Gastroesophageal sphincter (tissue), 3 donors: ENCODE measurements at regions not wholly inside any gene's neighbourhood (a gene's known extent, or its start where the extent isn't known, plus 50 kb on each side); places are given as distances from the start of the nearest gene placed in this dataset.

Source experiments
- POLR2A ChIP-seq, 2 donors: fragments of 450-650 bp; IDR thresholded peaks; one replicate each; pipeline ENCODE4 v1.6.1; 2017; ENCODE audit warnings: antibody characterized with exemption in 2 of 2, mild to moderate bottlenecking in 2 of 2, moderate library complexity in 1 of 2
- TF ChIP-seq, protein P1 (sequence below), 4 experiments: fragments of 200-600 bp in 2 of 4; fragments of 450-650 bp in 2 of 4; sonication (generic) in 1 of 4; IDR thresholded peaks; one replicate each; pipeline ENCODE4 v1.5.1; 2017 to 2019; ENCODE audit warnings: antibody characterized with exemption in 4 of 4, mild to moderate bottlenecking in 2 of 4, moderate library complexity in 2 of 4

- TF ChIP-seq, protein P1, sequence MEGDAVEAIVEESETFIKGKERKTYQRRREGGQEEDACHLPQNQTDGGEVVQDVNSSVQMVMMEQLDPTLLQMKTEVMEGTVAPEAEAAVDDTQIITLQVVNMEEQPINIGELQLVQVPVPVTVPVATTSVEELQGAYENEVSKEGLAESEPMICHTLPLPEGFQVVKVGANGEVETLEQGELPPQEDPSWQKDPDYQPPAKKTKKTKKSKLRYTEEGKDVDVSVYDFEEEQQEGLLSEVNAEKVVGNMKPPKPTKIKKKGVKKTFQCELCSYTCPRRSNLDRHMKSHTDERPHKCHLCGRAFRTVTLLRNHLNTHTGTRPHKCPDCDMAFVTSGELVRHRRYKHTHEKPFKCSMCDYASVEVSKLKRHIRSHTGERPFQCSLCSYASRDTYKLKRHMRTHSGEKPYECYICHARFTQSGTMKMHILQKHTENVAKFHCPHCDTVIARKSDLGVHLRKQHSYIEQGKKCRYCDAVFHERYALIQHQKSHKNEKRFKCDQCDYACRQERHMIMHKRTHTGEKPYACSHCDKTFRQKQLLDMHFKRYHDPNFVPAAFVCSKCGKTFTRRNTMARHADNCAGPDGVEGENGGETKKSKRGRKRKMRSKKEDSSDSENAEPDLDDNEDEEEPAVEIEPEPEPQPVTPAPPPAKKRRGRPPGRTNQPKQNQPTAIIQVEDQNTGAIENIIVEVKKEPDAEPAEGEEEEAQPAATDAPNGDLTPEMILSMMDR (IDR thresholded peaks at IDR 0.05) = no peak
- TF ChIP-seq POLR2A (IDR thresholded peaks at IDR 0.05) = no peak
Measured at GRCh38 chr5:171688696-171689495, 96.7 kb upstream of the SMIM23 start.
